OCI-LY1 (cell line): ENCODE measurements at regions not wholly inside any gene's neighbourhood (a gene's known extent, or its start where the extent isn't known, plus 50 kb on each side); places are given as distances from the start of the nearest gene placed in this dataset.

ENCODE experiments used
- EZH2 ChIP-seq: fragments of 200-600 bp; sonication (generic), shearing (Covaris generic); IDR thresholded peaks from 2 replicates; pipeline ENCODE4 v1.8.0; 2017; ENCODE audit warnings: borderline replicate concordance, mixed run types, mild to moderate bottlenecking, antibody characterized with exemption, low read length, moderate library complexity, mixed read lengths
- TF ChIP-seq, protein P1 (sequence below): fragments of 200-600 bp; sonication (generic), shearing (Covaris generic); IDR thresholded peaks from 2 replicates; pipeline ENCODE4 v1.5.1; 2017; ENCODE audit warnings: mild to moderate bottlenecking, antibody characterized with exemption, low read length, moderate library complexity, mixed read lengths

DNA sequence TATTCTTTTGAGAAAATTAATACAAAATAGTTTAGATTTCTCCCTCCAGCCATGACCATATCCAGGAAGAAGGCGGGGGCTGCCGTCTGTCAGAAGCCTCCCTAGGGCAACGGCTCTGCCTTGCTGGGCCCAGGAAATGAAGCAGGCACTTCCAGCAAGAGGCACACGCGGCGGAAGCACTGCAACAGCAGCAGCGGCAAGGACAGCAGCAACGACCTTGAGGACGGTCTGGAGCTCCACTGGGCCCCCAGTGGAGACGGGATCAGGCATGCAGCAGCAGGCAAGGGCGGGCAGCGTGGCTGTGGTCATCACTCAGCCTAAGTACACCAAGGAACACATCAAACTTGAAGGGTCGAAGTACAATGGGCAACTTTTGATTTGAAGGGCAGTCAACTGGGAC is 61.3 kb upstream of the EPHA6 start:
- TF ChIP-seq, protein P1, sequence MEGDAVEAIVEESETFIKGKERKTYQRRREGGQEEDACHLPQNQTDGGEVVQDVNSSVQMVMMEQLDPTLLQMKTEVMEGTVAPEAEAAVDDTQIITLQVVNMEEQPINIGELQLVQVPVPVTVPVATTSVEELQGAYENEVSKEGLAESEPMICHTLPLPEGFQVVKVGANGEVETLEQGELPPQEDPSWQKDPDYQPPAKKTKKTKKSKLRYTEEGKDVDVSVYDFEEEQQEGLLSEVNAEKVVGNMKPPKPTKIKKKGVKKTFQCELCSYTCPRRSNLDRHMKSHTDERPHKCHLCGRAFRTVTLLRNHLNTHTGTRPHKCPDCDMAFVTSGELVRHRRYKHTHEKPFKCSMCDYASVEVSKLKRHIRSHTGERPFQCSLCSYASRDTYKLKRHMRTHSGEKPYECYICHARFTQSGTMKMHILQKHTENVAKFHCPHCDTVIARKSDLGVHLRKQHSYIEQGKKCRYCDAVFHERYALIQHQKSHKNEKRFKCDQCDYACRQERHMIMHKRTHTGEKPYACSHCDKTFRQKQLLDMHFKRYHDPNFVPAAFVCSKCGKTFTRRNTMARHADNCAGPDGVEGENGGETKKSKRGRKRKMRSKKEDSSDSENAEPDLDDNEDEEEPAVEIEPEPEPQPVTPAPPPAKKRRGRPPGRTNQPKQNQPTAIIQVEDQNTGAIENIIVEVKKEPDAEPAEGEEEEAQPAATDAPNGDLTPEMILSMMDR = no peak
- TF ChIP-seq EZH2 = no peak
